NCI-H1417 (cell line): ENCODE measurements at regions not wholly inside any gene's neighbourhood (a gene's known extent, or its start where the extent isn't known, plus 50 kb on each side); places are given as distances from the start of the nearest gene placed in this dataset.

Source experiments
- DNase-seq, 3 experiments: peaks; one replicate each; lab custom pipeline; 2025; lab: John Stamatoyannopoulos, UW

DNA sequence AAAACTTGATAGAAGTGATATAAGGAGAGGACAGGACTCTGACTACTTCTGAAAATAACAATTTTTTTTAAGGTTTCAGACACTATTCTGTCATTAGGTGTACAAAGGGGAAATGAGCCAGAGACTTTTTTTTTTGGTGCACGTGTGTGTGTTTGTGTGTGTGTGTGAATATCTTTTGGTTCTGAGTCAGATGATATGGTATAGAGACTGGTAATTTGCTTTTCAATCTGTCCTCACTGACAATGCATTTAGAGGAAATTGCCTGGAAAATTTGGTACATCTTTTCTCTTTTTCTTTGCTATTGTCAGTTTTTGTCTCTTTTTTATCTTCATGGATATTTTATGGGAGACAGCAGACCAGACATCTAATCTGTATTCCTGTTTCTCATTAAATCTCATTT lies 59.3 kb downstream of the DDIT4L start:
- DNase-seq, result no peak

DNA sequence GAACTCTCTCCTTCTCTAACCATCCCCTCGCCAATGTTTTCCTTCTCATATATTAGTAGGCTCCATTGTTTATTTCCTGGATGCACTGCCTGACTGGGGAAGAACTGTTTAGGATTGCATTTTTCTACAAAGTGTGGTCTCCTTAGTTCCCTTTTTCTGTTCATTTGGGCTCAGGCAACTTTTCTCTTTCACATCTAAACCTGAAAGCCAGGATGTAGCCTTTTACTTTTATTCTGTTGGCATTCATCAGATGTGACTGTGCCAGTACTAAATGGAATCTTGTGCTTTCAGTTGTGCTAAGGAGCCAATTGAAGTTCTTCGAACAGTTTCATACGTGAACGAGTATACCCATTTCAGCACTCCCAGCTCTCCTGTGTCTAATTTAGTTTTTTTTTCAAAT lies 59.8 kb downstream of the DDIT4L start:
- no peak for DNase-seq

- no peak for DNase-seq
Observed at GRCh38 chr4:100129774-100130173, 60.5 kb downstream of the DDIT4L start.

- no peak for DNase-seq
Observed at GRCh38 chr4:100128338-100128737, 61.9 kb downstream of the DDIT4L start.

DNA sequence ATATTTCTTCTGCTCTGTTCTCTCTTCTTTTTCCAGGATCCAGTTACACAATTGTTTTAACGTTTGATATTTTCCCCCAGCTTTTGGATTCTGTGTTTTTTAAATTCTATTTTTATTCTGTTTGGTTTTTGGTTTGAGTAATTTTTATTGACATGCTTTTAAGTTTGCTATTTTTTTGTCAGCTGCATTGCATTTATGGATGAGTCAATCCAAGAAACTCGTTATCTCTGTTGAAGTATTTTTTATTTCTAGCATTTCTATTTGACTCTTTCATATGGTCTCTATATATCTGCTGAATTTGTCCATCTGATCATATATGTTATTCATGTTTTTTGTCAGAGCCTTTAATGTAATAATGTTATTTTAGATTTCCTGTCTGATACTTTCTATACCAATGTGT lies 65.6 kb downstream of the DDIT4L start:
- DNase-seq, result no peak

GRCh38 chr4:100118181-100118580 lies 72.1 kb downstream of the DDIT4L start:
- DNase-seq, result peak in 1 of 3 experiments; percentile 30

DNA sequence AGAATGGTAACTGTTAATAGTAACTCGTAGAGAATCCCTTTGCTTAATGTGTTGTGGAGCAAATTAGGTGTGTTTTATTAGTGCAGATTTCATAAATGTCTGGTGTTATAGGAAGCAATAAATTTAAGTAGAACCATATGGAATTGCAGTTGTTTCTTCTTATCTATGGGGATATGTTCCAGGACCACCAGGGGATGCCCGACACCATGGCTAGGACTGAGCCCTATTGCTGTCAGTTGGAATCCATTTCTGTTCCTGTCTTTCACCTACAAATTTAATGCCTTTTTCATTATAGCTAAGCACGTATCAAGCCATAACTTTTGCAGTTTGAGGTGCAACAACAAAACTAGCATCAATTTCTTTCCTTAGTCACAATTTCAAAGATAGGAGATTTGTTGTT lies 72.5 kb downstream of the DDIT4L start:
- DNase-seq, result no peak

GRCh38 chr4:100114909-100115308 lies 75.4 kb downstream of the DDIT4L start:
- DNase-seq, result no peak

GRCh38 chr4:100113732-100114131 lies 76.5 kb downstream of the DDIT4L start:
- no peak for DNase-seq

DNA sequence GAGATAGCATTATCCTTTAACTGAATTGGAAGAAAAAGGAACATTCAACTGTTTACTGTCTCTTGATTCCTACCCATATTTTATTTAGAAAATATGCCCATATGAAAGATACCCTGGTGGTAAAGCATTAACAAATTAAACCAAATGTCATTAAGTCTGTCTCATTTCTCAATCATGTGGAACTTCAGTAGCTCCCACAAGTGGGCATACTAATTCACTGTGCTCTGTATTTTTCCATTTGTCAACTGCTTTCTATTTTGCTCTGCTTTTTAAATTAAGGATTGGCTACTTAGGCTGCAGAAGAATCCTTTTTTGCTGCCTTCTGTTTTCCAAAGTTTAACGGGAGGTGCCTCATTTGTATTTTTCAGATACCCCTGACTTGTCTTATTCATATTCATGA lies 77.2 kb downstream of the DDIT4L start:
- no peak for DNase-seq

GRCh38 chr4:100109921-100110320 lies 80.3 kb downstream of the DDIT4L start:
- no peak for DNase-seq

DNA sequence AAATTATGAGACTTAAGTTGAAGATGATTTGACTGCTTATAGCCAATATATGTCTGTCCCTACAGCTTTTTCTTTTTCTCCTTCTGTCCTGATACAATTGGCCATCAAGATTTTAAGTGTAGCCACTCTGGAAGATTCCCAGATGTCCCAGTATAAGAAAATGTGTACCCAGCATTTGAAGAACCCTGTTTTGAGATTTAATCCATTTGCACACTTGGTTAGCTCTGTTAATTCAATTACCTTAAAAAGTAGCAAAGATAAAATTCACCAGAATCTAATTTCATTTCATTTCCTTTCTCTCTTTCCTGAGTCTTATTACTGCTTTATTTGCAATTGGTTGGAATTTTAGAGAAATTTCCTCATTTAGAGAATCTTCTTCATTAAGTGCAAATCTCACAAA lies 81.4 kb downstream of the DDIT4L start:
- no peak for DNase-seq

- no peak for DNase-seq
Observed at GRCh38 chr4:100106982-100107381, 83.3 kb downstream of the DDIT4L start.

DNA sequence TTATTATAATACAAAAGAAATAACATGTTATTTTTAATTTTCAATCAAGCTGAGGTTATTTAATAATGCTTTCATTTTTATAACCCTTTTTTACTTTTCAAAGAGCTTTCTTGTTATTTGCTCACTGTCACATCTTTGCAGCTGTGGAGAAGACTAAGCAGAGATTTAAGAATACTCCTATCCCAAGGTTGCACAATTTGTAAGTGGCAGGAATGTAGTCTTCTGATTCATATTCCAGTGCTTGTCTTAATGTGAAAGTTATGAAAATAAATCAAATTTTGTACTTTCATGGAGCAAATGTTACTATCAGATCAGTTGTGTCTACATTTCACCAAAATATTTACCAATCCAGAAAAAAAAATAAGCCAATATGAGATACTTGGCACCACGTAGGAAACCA lies 86.6 kb downstream of the DDIT4L start:
- DNase-seq, result no peak

DNA sequence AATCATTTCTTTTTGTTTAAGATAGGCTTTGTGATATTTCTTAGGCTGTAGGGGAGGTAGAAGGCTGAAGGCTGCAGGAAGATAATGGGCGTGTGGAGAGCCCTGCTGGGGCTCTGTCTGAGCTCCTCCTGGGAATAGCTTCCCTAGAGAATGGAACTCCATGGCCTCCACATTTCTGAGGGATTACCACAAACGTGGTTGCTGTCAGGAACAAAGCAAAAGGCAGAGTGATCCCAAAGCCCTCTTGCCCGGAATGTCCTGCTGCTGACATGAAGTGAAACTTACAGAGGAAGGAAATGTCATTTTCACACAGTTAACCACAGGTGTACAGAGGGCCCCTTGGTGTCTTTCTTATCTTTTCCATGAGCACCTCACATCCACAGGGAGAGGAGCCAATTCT lies 89.3 kb downstream of the DDIT4L start:
- no peak for DNase-seq

- DNase-seq, result no peak
Observed at GRCh38 chr4:100099746-100100145, 90.5 kb downstream of the DDIT4L start.

DNA sequence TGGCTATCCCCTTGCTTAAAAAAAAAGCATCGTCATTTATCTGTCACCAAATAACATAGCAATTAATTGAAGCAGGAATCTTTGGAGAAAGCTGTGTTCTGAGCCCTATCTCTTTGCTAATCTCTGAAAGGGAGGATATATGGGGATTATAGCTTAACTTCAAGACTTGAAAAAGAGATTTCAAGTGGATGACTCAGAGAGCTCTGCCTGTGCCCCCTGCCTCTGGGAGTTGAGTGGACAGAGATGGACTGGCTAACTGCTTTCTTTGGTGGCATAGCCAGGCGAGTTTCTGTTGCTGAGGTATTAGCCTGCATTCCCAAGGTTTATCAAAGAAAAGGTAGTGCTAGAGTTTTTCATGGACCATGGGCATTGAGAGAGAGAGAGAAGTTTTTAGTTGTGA lies 91.6 kb downstream of the DDIT4L start:
- DNase-seq, result no peak

DNA sequence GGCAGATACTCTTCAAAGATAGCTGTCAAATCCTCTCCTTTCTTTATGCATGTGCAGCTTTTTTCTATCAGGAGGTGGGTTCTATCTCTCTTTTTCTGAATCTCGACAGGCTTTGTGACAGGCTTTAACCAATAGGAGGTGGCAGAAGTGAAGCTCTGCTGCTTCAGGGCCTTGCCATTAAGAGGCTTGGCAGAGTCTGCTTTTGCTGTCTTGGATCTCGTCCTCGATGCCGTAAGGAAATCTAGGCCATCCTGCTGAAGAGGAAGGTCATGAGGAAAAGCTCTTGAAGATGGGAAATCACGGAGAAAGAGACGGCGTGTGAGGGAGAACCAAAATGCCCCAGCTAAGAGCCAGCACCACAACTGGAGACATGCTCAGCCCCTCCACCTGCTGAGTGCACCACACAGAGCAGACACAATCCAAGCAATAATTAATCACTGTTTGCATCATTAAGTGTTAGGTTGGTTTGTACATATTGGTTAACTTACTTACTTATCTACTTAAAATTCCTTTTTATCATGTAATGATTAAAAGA lies 92.2 kb downstream of the DDIT4L start:
- peak in 1 of 3 experiments; percentile 38 for DNase-seq

DNA sequence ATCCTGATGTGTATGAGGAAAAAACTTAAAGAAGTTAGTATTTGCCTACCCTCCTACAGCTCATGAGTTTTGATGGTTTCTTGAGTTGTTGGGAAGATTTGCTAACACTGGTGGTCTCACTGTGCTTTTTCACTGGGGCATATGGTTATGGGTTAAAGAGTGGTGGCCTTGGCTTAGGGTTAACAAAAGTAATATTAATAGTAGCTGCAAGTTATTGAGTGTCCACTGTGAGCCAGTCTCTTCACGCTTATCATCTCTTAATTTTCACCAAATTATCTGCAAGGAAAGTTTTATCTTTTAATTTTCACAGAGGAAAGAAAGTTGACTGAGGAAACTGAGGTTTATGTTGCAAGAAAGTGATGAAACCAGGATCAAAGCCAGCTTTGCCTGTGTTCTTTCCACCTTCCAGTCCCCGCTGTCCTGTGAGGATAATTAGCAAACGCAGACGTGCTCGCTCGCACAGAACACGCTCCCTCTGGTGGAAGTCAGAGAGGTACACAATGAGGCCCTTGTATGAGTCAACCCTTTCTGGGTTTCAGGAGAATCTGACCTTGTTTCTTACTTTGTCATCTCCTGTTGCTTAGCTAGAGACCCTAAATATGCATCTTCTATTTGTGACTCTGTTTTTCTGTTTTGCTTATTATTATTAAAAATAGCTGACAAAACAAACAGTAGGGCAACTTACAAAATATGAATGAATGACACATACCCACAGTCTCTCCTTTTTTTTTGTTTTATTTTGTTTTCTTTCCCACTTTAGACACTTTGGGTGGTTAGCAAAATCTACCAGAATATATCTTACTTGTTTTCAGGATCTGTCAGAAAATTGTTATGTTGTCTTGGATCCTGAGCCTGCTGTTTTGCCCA lies 94.3 kb downstream of the DDIT4L start:
- DNase-seq, result peak; percentile 17 to 76 (median 52)

DNA sequence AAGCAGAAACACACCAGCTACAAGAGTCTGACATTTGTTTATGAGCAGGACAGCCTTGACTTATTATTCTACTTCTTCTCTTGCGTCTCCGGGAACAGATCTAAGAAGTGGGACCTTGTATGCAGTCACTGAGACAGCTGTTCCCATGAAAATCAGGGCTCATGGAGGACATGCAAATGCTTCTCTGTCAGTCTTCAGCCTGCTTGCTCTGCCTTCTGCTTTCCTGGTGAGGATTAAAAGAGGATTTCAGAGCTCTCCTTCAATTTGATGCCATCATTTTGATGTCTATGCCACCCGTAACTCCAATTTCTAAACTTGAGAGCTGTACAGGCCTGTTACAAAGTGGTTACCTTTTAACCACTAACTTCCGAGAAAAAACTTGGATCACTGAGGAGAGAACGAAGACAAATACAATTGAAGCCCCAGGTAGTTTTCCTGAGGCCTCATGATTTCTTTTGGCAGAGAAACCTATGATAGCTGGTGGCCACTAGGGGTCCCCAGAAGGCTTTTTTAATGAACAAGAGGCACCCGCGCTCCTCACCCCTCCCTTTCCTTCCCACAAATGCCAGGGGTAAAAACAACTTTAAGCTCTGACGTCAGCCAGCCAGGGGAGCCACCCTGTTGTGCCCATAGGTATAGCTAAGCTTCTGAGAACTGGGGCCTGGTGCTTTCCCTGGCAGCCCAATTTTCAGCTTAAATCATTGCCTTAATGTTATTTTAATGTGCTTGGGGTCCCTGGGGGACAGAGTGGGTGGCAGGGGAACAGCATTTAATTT lies 97.0 kb downstream of the DDIT4L start:
- peak; percentile 47 to 93 (median 79) for DNase-seq

- DNase-seq, result no peak
Observed at GRCh38 chr4:100087743-100088142, 102.5 kb downstream of the DDIT4L start.

GRCh38 chr4:100086766-100087431 lies 103.4 kb downstream of the DDIT4L start:
- no peak for DNase-seq
